ENCODE measurements at regions not wholly inside any gene's neighbourhood (a gene's known extent, or its start where the extent isn't known, plus 50 kb on each side); places are given as distances from the start of the nearest gene placed in this dataset.

- no peak for TF ChIP-seq ZFP36L2 (CRISPR knock-in tag; IDR thresholded peaks at IDR 0.05)
Measured at GRCh38 chr3:64384561-64384960, 159.3 kb upstream of the PRICKLE2 start (continued).

GRCh38 chr3:64382153-64382552 lies 156.9 kb upstream of the PRICKLE2 start:
- Histone ChIP-seq H3K27me3 (ENCODE audit: control insufficient read depth in 1 of 2, insufficient read depth in 2 of 2, low read length in 2 of 2) (peaks cover 0 to 6% of the 10 kb centered on the region in 2 experiments; a peak in 2 of 5 replicates), H3K27ac (ENCODE audit: extremely low read length, insufficient read depth, low read length) (no peak overlapping the region), H3K36me3 (replicated peaks in 1 of 2; ENCODE audit: control insufficient read depth in 1 of 2, insufficient read depth in 2 of 2, low read length in 2 of 2) (no peaks in the 10 kb centered on the region), H3K4me3 (replicated peaks in 1 of 3; ENCODE audit: insufficient read depth in 1 of 3, low read depth in 2 of 3, low read length in 3 of 3) (no peak overlapping the region), H3K9me3 (ENCODE audit: low read length) (no peaks in the 10 kb centered on the region), H3K79me2 (ENCODE audit: insufficient read depth, low read length) (no peaks in the 10 kb centered on the region), H3K9ac (ENCODE audit: insufficient read depth, low read depth, low read length) (no peak overlapping the region), H3K4me1 (ENCODE audit: insufficient read depth, low read length) (no peaks in the 10 kb centered on the region), H4K20me1 (ENCODE audit: insufficient read depth, low read length) (no peaks in the 10 kb centered on the region), H2AFZ (ENCODE audit: low read length) (no peak overlapping the region), H3K4me2 (ENCODE audit: low read depth, low read length) (no peak overlapping the region)
- BruUV-seq (replicated peaks), result no TSS peak
- in situ Hi-C loops (cut with HindIII; ENCODE audit: extremely low pct_ligation_motif_present, low pct_unique_long_range_greater_than_20kb) (no loop called here), intact Hi-C loops (cut with micrococcal nuclease; ENCODE audit: unreplicated experiment) (no loop called here)
- ATAC-seq, result no peak
- POLR2A ChIA-PET, result no interaction called here
- no peak for FAIRE-seq
- no peak for DNase-seq (ENCODE audit: low spot score)
- TF ChIP-seq SPEN (CRISPR knock-in tag; IDR thresholded peaks at IDR 0.05; ENCODE audit: low read depth) (no peak), ZNF383 (CRISPR knock-in tag; IDR thresholded peaks at IDR 0.05; ENCODE audit: borderline replicate concordance) (no peak), ELF3 (CRISPR knock-in tag; IDR thresholded peaks at IDR 0.05) (no peak), MAFG (CRISPR knock-in tag; IDR thresholded peaks at IDR 0.05) (no peak), HNF1B (CRISPR knock-in tag; IDR thresholded peaks at IDR 0.05) (no peak), SMARCC2 (IDR thresholded peaks at IDR 0.05) (no peak)
- 36% methylated on average over 2 of the region's 2 CpGs for WGBS (ENCODE audit: low lambda C conversion rate)
- CTCF ChIA-PET (ENCODE audit: low intra/inter-chr PET ratio, low total read pairs), result no interaction called here

GRCh38 chr3:64381367-64381766 lies 156.1 kb upstream of the PRICKLE2 start:
- Histone ChIP-seq H3K36me3 (replicated peaks in 1 of 2; ENCODE audit: control insufficient read depth in 1 of 2, insufficient read depth in 2 of 2, low read length in 2 of 2) (no peaks in the 10 kb centered on the region), H3K27me3 (ENCODE audit: control insufficient read depth in 1 of 2, insufficient read depth in 2 of 2, low read length in 2 of 2) (peaks cover 0 to 6% of the 10 kb centered on the region in 2 experiments; a peak in 2 of 5 replicates), H2AFZ (ENCODE audit: low read length) (no peak overlapping the region), H3K4me1 (ENCODE audit: insufficient read depth, low read length) (no peaks in the 10 kb centered on the region), H3K4me3 (replicated peaks in 1 of 3; ENCODE audit: insufficient read depth in 1 of 3, low read depth in 2 of 3, low read length in 3 of 3) (no peak overlapping the region), H3K27ac (ENCODE audit: extremely low read length, insufficient read depth, low read length) (no peak overlapping the region), H3K9me3 (ENCODE audit: low read length) (no peaks in the 10 kb centered on the region), H3K4me2 (ENCODE audit: low read depth, low read length) (no peak overlapping the region), H3K9ac (ENCODE audit: insufficient read depth, low read depth, low read length) (no peak overlapping the region), H4K20me1 (ENCODE audit: insufficient read depth, low read length) (no peaks in the 10 kb centered on the region), H3K79me2 (ENCODE audit: insufficient read depth, low read length) (no peaks in the 10 kb centered on the region)
- in situ Hi-C loops (cut with HindIII; ENCODE audit: extremely low pct_ligation_motif_present, low pct_unique_long_range_greater_than_20kb) (no loop called here), intact Hi-C loops (cut with micrococcal nuclease; ENCODE audit: unreplicated experiment) (no loop called here)
- WGBS (ENCODE audit: low lambda C conversion rate), result 2% methylated on average over 4 of the region's 4 CpGs
- ChIA-PET POLR2A (no interaction called here), CTCF (ENCODE audit: low intra/inter-chr PET ratio, low total read pairs) (no interaction called here)
- no TSS peak for BruUV-seq (replicated peaks)
- DNase-seq (ENCODE audit: low spot score), result no peak
- ATAC-seq, result no peak
- peak; percentile 98 to 100 for TF ChIP-seq MAFK (conservative IDR thresholded peaks at IDR 0.05 in 1 of 2, IDR thresholded peaks at IDR 0.05 in 1 of 2; ENCODE audit: low read length in 2 of 2)
- no peak for TF ChIP-seq ATF4 (CRISPR knock-in tag; IDR thresholded peaks at IDR 0.05)
- peak; percentile 99 for TF ChIP-seq MAFF (IDR thresholded peaks at IDR 0.05; ENCODE audit: low read depth, low read length)
- no peak for TF ChIP-seq HBP1 (CRISPR knock-in tag; IDR thresholded peaks at IDR 0.05; ENCODE audit: low read depth)
- no peak for FAIRE-seq

All from HepG2 (cell line).